OCI-LY3 (cell line): ENCODE measurements at regions not wholly inside any gene's neighbourhood (a gene's known extent, or its start where the extent isn't known, plus 50 kb on each side); places are given as distances from the start of the nearest gene placed in this dataset.

Experiments used
- H2AFZ ChIP-seq: fragments of 200-600, 300-600 bp; shearing (Covaris generic); 2 replicates; pipeline ENCODE4 v1.6.0; 2014; ENCODE audit warnings: antibody characterized with exemption, low read depth, low read length
- H3K27ac ChIP-seq: fragments of 200-600, 300-600 bp; sonication (generic); 2 replicates; pipeline ENCODE4 v1.5.1; 2014; ENCODE audit warnings: mild to moderate bottlenecking, low read length, moderate library complexity, mixed read lengths
- H3K27me3 ChIP-seq: fragments of 200-600, 300-600 bp; sonication (generic); 2 replicates; pipeline ENCODE4 v1.6.1; 2014; ENCODE audit warnings: low read depth, low read length, mixed read lengths
- H3K36me3 ChIP-seq: fragments of 200-600, 300-600 bp; sonication (generic); replicated peaks from 2 replicates; pipeline ENCODE3; 2014; ENCODE audit warnings: low read depth, low read length, mixed read lengths
- H3K4me1 ChIP-seq: fragments of 300-600, 200-600 bp; sonication (generic); 2 replicates; pipeline ENCODE4 v1.6.1; 2014; ENCODE audit warnings: low read length, mixed read lengths
- H3K4me2 ChIP-seq: fragments of 200-600, 300-600 bp; sonication (generic); 2 replicates; pipeline ENCODE4 v1.6.1; 2014; ENCODE audit warnings: low read length, mixed read lengths
- H3K4me3 ChIP-seq: fragments of 300-600, 200-600 bp; sonication (generic); 2 replicates; pipeline ENCODE4 v1.5.1; 2014; ENCODE audit warnings: antibody characterized with exemption, mild to moderate bottlenecking, low read length, moderate library complexity
- H3K79me2 ChIP-seq: fragments of 300-600, 200-600 bp; shearing (Covaris generic); 2 replicates; pipeline ENCODE4 v1.6.1; 2014; ENCODE audit warnings: mild to moderate bottlenecking, low read length, mixed read lengths
- H3K9ac ChIP-seq: fragments of 300-600, 200-600 bp; shearing (Covaris generic); 2 replicates; pipeline ENCODE4 v1.6.0; 2014; ENCODE audit warnings: mild to moderate bottlenecking, low read length, moderate library complexity
- H3K9me3 ChIP-seq: fragments of 200-600, 300-600 bp; shearing (Covaris generic); 2 replicates; pipeline ENCODE4 v1.6.1; 2014; ENCODE audit warnings: low read length, mixed read lengths; ENCODE audit not compliant: insufficient read depth
- H4K20me1 ChIP-seq: fragments of 200-600, 300-600 bp; sonication (generic); 2 replicates; pipeline ENCODE4 v1.6.1; 2016; ENCODE audit warnings: low read length, mixed read lengths; ENCODE audit not compliant: insufficient read depth
- EZH2phosphoT487 ChIP-seq: fragments of 200-600 bp; shearing (Covaris generic); IDR thresholded peaks from 2 replicates; pipeline ENCODE4 v1.6.1; 2018; ENCODE audit warnings: antibody characterized with exemption, mixed run types, low read depth
- TF ChIP-seq, protein P1 (sequence below): fragments of 200-600, 300-600 bp; sonication (generic); IDR thresholded peaks from 2 replicates; pipeline ENCODE4 v1.5.1; 2014; ENCODE audit warnings: antibody characterized with exemption, low read length, low read depth

DNA sequence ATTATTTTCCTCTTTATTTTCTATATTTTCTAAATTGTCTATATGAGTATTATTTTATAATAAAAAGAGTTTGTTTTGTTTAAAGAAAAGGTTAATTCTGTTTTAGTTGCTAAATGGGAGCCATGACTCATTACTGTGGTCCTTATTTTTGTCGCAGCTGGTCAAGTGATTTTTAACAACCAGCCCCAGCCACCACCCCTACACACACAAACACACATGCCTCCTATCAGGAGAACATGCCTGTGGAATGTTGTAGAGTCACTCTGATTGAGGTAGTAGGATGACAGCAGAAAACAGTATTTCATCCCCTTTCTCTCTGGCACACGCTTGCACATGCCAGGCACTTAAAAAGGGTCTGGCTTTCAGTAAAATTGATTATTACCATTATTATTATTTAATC is 68.6 kb upstream of the GDF10 start:
- no peaks in the 10 kb centered on the region for H3K79me2 ChIP-seq
- H3K4me1 ChIP-seq, result no peaks in the 10 kb centered on the region
- H3K27me3 ChIP-seq, result no peaks in the 10 kb centered on the region

GRCh38 chr10:47233631-47234030 is 66.4 kb upstream of the GDF10 start:
- Histone ChIP-seq H3K27ac (no peak overlapping the region), H3K4me1 (no peaks in the 10 kb centered on the region), H2AFZ (no peak overlapping the region), H3K4me3 (no peak overlapping the region), H4K20me1 (no peaks in the 10 kb centered on the region), H3K9ac (no peak overlapping the region), H3K9me3 (no peaks in the 10 kb centered on the region), H3K79me2 (no peaks in the 10 kb centered on the region), H3K36me3 (no peaks in the 10 kb centered on the region), H3K4me2 (no peak overlapping the region), H3K27me3 (no peaks in the 10 kb centered on the region)
- TF ChIP-seq, protein P1, sequence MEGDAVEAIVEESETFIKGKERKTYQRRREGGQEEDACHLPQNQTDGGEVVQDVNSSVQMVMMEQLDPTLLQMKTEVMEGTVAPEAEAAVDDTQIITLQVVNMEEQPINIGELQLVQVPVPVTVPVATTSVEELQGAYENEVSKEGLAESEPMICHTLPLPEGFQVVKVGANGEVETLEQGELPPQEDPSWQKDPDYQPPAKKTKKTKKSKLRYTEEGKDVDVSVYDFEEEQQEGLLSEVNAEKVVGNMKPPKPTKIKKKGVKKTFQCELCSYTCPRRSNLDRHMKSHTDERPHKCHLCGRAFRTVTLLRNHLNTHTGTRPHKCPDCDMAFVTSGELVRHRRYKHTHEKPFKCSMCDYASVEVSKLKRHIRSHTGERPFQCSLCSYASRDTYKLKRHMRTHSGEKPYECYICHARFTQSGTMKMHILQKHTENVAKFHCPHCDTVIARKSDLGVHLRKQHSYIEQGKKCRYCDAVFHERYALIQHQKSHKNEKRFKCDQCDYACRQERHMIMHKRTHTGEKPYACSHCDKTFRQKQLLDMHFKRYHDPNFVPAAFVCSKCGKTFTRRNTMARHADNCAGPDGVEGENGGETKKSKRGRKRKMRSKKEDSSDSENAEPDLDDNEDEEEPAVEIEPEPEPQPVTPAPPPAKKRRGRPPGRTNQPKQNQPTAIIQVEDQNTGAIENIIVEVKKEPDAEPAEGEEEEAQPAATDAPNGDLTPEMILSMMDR, result no peak
- no peak for TF ChIP-seq EZH2phosphoT487

More for the DNA sequence above, 68.6 kb upstream of the GDF10 start:
- H3K4me3 ChIP-seq, result no peak overlapping the region
- TF ChIP-seq, protein P1, result no peak
- TF ChIP-seq EZH2phosphoT487, result no peak
- no peak overlapping the region for H3K4me2 ChIP-seq
- no peaks in the 10 kb centered on the region for H3K9me3 ChIP-seq
- H2AFZ ChIP-seq, result no peak overlapping the region
- no peak overlapping the region for H3K9ac ChIP-seq
- H4K20me1 ChIP-seq, result no peaks in the 10 kb centered on the region
- H3K36me3 ChIP-seq, result no peaks in the 10 kb centered on the region
- no peak overlapping the region for H3K27ac ChIP-seq

DNA sequence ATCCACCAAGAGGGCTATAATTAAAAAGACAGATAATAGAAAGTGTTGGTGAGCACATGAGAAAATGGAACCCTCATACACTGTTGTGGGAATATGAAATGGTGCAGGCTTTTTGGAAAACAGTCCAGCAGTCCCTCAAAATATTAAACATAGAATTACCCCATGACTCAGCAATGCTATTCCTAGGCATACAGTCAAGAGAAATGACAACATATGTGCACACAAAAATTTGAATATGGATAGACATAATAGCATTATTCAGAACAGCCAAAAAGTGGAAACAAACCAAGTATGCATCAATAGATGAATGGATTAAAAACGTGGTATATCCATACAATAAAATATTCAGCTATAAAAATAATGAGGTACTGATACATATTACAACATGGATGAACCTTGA is 64.5 kb upstream of the GDF10 start:
- no peak overlapping the region for H3K27ac ChIP-seq
- no peak overlapping the region for H3K4me2 ChIP-seq
- H3K9me3 ChIP-seq, result no peaks in the 10 kb centered on the region
- H3K36me3 ChIP-seq, result no peaks in the 10 kb centered on the region
- H3K27me3 ChIP-seq, result no peaks in the 10 kb centered on the region
- no peaks in the 10 kb centered on the region for H3K4me1 ChIP-seq
- H2AFZ ChIP-seq, result no peak overlapping the region
- H4K20me1 ChIP-seq, result no peaks in the 10 kb centered on the region
- no peak overlapping the region for H3K4me3 ChIP-seq
- TF ChIP-seq, protein P1, result no peak
- TF ChIP-seq EZH2phosphoT487, result no peak
- H3K79me2 ChIP-seq, result no peaks in the 10 kb centered on the region
- no peak overlapping the region for H3K9ac ChIP-seq

- Histone ChIP-seq H3K4me3 (no peak overlapping the region), H3K4me1 (no peaks in the 10 kb centered on the region), H3K27ac (no peak overlapping the region), H3K36me3 (no peaks in the 10 kb centered on the region), H3K9ac (no peak overlapping the region), H3K9me3 (no peaks in the 10 kb centered on the region), H3K27me3 (no peaks in the 10 kb centered on the region), H2AFZ (no peak overlapping the region), H3K4me2 (no peak overlapping the region), H4K20me1 (no peaks in the 10 kb centered on the region), H3K79me2 (no peaks in the 10 kb centered on the region)
- TF ChIP-seq, protein P1, result no peak
- TF ChIP-seq EZH2phosphoT487, result no peak
Measured at GRCh38 chr10:47237316-47238260, 62.4 kb upstream of the GDF10 start.
